H1 (cell line): ENCODE measurements at regions not wholly inside any gene's neighbourhood (a gene's known extent, or its start where the extent isn't known, plus 50 kb on each side); places are given as distances from the start of the nearest gene placed in this dataset.

ENCODE experiments used
- EGR1 ChIP-seq: IDR thresholded peaks from 2 replicates; pipeline ENCODE4 v1.6.1; 2011; ENCODE audit warnings: low read depth, low read length, borderline replicate concordance
- JUN ChIP-seq: IDR thresholded peaks from 2 replicates; pipeline ENCODE4 v1.6.1; 2011; ENCODE audit warnings: low read depth, mild to moderate bottlenecking, improper control_type of control experiment, low read length
- KDM1A ChIP-seq: fragments of 200-600, 300-600 bp; sonication (generic); IDR thresholded peaks from 2 replicates; pipeline ENCODE4 v1.7.1; 2016; ENCODE audit warnings: mild to moderate bottlenecking, low read length, borderline replicate concordance
- POLR2A ChIP-seq, 2 experiments: IDR thresholded peaks; 1 replicate in 1 of 2; 2 replicates in 1 of 2; pipeline ENCODE4 v1.6.1; 2011; ENCODE audit warnings: low read depth in 2 of 2, low read length in 2 of 2, mild to moderate bottlenecking in 2 of 2; ENCODE audit errors: control extremely low read depth in 1 of 2
- SIX5 ChIP-seq: IDR thresholded peaks from 2 replicates; pipeline ENCODE4 v1.6.1; 2011; ENCODE audit warnings: mild to moderate bottlenecking, low read depth, low read length
- SRF ChIP-seq: IDR thresholded peaks from 2 replicates; pipeline ENCODE4 v1.6.1; 2011; ENCODE audit warnings: mild to moderate bottlenecking, low read depth, low read length, moderate library complexity

GRCh38 chr5:113680534-113680933, 167.0 kb downstream of the YTHDC2 start (continued):
- no peak for TF ChIP-seq KDM1A
- no peak for TF ChIP-seq POLR2A (IDR thresholded peaks at IDR 0.05; ENCODE audit: control extremely low read depth in 1 of 2, low read depth in 2 of 2, low read length in 2 of 2)
- no peak for TF ChIP-seq SIX5
- no peak for TF ChIP-seq SRF
- TF ChIP-seq JUN: no peak
- TF ChIP-seq EGR1: no peak
